B cell (primary cell): ENCODE measurements at regions not wholly inside any gene's neighbourhood (a gene's known extent, or its start where the extent isn't known, plus 50 kb on each side); places are given as distances from the start of the nearest gene placed in this dataset.

Source experiments
- ATAC-seq: fragments of 200-7000 bp; cut with Tn5 transposase; one replicate; pipeline ENCODE4 v1.10.0; 2021; ENCODE audit warnings: low read depth, mild to moderate bottlenecking, moderate number of reproducible peaks, moderate library complexity
- CTCF ChIA-PET: fragments of 350-600 bp; sonication (Branson Sonifier 250); formaldehyde crosslinking; loops from one replicate; lab custom pipeline; 2021; ENCODE audit warnings: antibody characterized with exemption, inconsistent platforms; lab: Charles Lee
- POLR2A ChIA-PET: fragments of 350-600 bp; sonication (Branson Sonifier 250); formaldehyde crosslinking; loops from one replicate; lab custom pipeline; 2021; ENCODE audit warnings: antibody characterized with exemption; lab: Charles Lee
- DNase-seq: peaks from one replicate; pipeline ENCODE4 v3.0.0; 2013
- H2AFZ ChIP-seq: 2 replicates; pipeline ENCODE4 v1.6.1; 2012; ENCODE audit warnings: mild to moderate bottlenecking, low read depth, low read length; ENCODE audit not compliant: insufficient read depth, poor library complexity, severe bottlenecking
- H3K27ac ChIP-seq, 2 donors: 1 replicate in 1 of 2; 2 replicates in 1 of 2; pipeline ENCODE4 v1.5.1; 2012 to 2013; ENCODE audit warnings: low read length in 2 of 2, mild to moderate bottlenecking in 2 of 2, moderate library complexity in 1 of 2
- H3K27me3 ChIP-seq, 4 experiments: fragments of 200-600 bp in 1 of 4; sonication (generic) in 1 of 4; replicated peaks in 1 of 4; 1 replicate in 2 of 4; 2 replicates in 2 of 4; pipeline versions ENCODE4 v1.6.1 to v1.7.0; 2013 to 2016; ENCODE audit warnings: low read length in 3 of 4, mild to moderate bottlenecking in 2 of 4, mixed read lengths in 1 of 4, moderate library complexity in 1 of 4; ENCODE audit not compliant: insufficient read depth in 4 of 4, control insufficient read depth in 3 of 4; ENCODE audit errors: control extremely low read depth in 1 of 4
- H3K36me3 ChIP-seq, 2 experiments: replicated peaks in 1 of 2; 1 replicate in 1 of 2; 2 replicates in 1 of 2; pipeline versions ENCODE4 v1.6.1 to v1.7.1; 2013; ENCODE audit warnings: low read length in 1 of 2; ENCODE audit not compliant: insufficient read depth in 2 of 2, control insufficient read depth in 1 of 2; ENCODE audit errors: control extremely low read depth in 1 of 2, extremely low read depth in 1 of 2
- H3K4me1 ChIP-seq, 2 donors: fragments of 200-600 bp in 1 of 2; sonication (generic) in 1 of 2; 1 replicate in 1 of 2; 2 replicates in 1 of 2; pipeline versions ENCODE4 v1.5.1 to v1.6.1; 2013 to 2017; ENCODE audit warnings: low read length in 2 of 2; ENCODE audit not compliant: control insufficient read depth in 2 of 2, insufficient read depth in 2 of 2
- H3K4me2 ChIP-seq: replicated peaks from 2 replicates; pipeline ENCODE3; 2012; ENCODE audit warnings: mild to moderate bottlenecking, low read depth, low read length; ENCODE audit not compliant: poor library complexity, severe bottlenecking
- H3K4me3 ChIP-seq, 5 experiments: fragments of 200-600 bp in 1 of 5; sonication (generic) in 1 of 5; 1 replicate in 3 of 5; 2 replicates in 2 of 5; pipeline versions ENCODE4 v1.5.1 to v1.7.0; 2011 to 2016; ENCODE audit warnings: low read length in 4 of 5, mild to moderate bottlenecking in 4 of 5, low read depth in 2 of 5, control low read depth in 1 of 5, moderate library complexity in 1 of 5; ENCODE audit not compliant: insufficient read depth in 1 of 5; ENCODE audit errors: control extremely low read depth in 1 of 5, extremely low read depth in 1 of 5
- H3K79me2 ChIP-seq: fragments of 200-600 bp; sonication (generic); one replicate; pipeline ENCODE4 v1.6.0; 2016; ENCODE audit warnings: low read length; ENCODE audit not compliant: control insufficient read depth, insufficient read depth
- H3K9ac ChIP-seq: fragments of 200-600 bp; sonication (generic); 2 replicates; pipeline ENCODE4 v1.6.1; 2017; ENCODE audit warnings: mild to moderate bottlenecking, low read length, moderate library complexity
- H3K9me3 ChIP-seq, 3 donors: one replicate each; pipeline versions ENCODE4 v1.6.1 to v1.7.1; 2013; ENCODE audit warnings: low read length in 2 of 3; ENCODE audit not compliant: control insufficient read depth in 2 of 3, insufficient read depth in 1 of 3; ENCODE audit errors: control extremely low read depth in 1 of 3
- H4K20me1 ChIP-seq: 2 replicates; pipeline ENCODE4 v1.6.0; 2012; ENCODE audit warnings: mild to moderate bottlenecking, low read length; ENCODE audit not compliant: insufficient read depth, control insufficient read depth, poor library complexity, severe bottlenecking
- H3K27ac Mint-ChIP-seq: one replicate; pipeline ENCODE4 v1.8.0; 2021; ENCODE audit warnings: mixed read lengths
- H3K27me3 Mint-ChIP-seq: one replicate; pipeline ENCODE4 v1.8.0; 2021; ENCODE audit warnings: mixed read lengths
- H3K4me1 Mint-ChIP-seq: one replicate; pipeline ENCODE4 v1.8.0; 2021; ENCODE audit warnings: mixed read lengths
- H3K4me3 Mint-ChIP-seq: one replicate; pipeline ENCODE4 v1.8.0; 2021; ENCODE audit warnings: mixed read lengths
- H3K9me3 Mint-ChIP-seq: one replicate; pipeline ENCODE4 v1.8.0; 2022; ENCODE audit warnings: mixed read lengths; ENCODE audit not compliant: insufficient read depth
- CTCF ChIP-seq: fragments of 200-600 bp; IDR thresholded peaks from one replicate; pipeline ENCODE4 v1.8.0; 2022; ENCODE audit warnings: antibody characterized with exemption, mild to moderate bottlenecking
- EZH2 ChIP-seq: IDR thresholded peaks from 2 replicates; pipeline ENCODE4 v1.6.1; 2012; ENCODE audit warnings: borderline replicate concordance, low read depth, mild to moderate bottlenecking, moderate library complexity, low read length; ENCODE audit not compliant: insufficient read depth, poor library complexity, severe bottlenecking
- WGBS: methylation state at CpG from one replicate; pipeline ENCODE4 v1.1.5; 2013; ENCODE audit warnings: missing lambda C conversion rate; ENCODE audit not compliant: insufficient coverage; 5-methylcytosine and 5-hydroxymethylcytosine counted together
- intact Hi-C: fragments of 100-400 bp; cut with micrococcal nuclease; formaldehyde crosslinking; loops from one replicate; pipeline ENCODE4 v1.10.0; 2022

- Histone ChIP-seq H3K4me3 (no peak overlapping the region), H3K9me3 (peaks cover 0 to 3% (median 0%) of the 10 kb centered on the region in 3 donors), H4K20me1 (no peaks in the 10 kb centered on the region), H3K9ac (no peak overlapping the region), H3K4me2 (no peak overlapping the region), H3K27ac (no peak overlapping the region), H3K4me1 (peaks cover 9 to 13% of the 10 kb centered on the region in 2 donors), H3K27me3 (no peaks in the 10 kb centered on the region), H3K36me3 (no peaks in the 10 kb centered on the region), H2AFZ (no peak overlapping the region), H3K79me2 (no peaks in the 10 kb centered on the region)
- DNase-seq (no peak), ATAC-seq (no peak)
- Mint-ChIP-seq H3K4me3 (no peak overlapping the region), H3K27ac (no peak overlapping the region), H3K9me3 (no peaks in the 10 kb centered on the region), H3K27me3 (no peaks in the 10 kb centered on the region), H3K4me1 (peaks cover 20% of the 10 kb centered on the region)
- intact Hi-C loops, result no loop called here
- no peak for TF ChIP-seq CTCF
- no peak for TF ChIP-seq EZH2
- WGBS, result 88% methylated on average over 2 of the region's 3 CpGs
- ChIA-PET POLR2A (interaction anchor here (0.9 to 1.6 kb wide), 2 partner anchors 17 to 22 kb away, joined by 3 to 4 read pairs; no protein-coding TSS in a partner anchor), CTCF (interaction anchor here (0.6 to 11.6 kb wide), 9 partner anchors 12 to 54 kb away, joined by 3 to 71 read pairs (median 11); no protein-coding TSS in a partner anchor)
These were observed 59.4 kb upstream of the VPREB1 start for GRCh38 chr22:22185217-22185616.

- DNase-seq, result no peak
- H3K4me1 ChIP-seq, result peaks cover 9 to 13% of the 10 kb centered on the region in 2 donors
- ChIA-PET POLR2A (no interaction called here), CTCF (interaction anchor here (0.8 to 11.6 kb wide), 8 partner anchors 12 to 73 kb away, joined by 3 to 71 read pairs (median 8); no protein-coding TSS in a partner anchor)
- intact Hi-C loops, result no loop called here
- no peak overlapping the region for H3K4me3 ChIP-seq
- H3K27me3 ChIP-seq, result no peaks in the 10 kb centered on the region
- no peaks in the 10 kb centered on the region for H3K79me2 ChIP-seq
- H4K20me1 ChIP-seq, result no peaks in the 10 kb centered on the region
- Mint-ChIP-seq H3K9me3 (no peaks in the 10 kb centered on the region), H3K27me3 (no peaks in the 10 kb centered on the region), H3K4me1 (peaks cover 19% of the 10 kb centered on the region), H3K27ac (no peak overlapping the region), H3K4me3 (no peak overlapping the region)
- no peak overlapping the region for H3K9ac ChIP-seq
- no peak for ATAC-seq
- no peak overlapping the region for H3K27ac ChIP-seq
- H3K36me3 ChIP-seq, result no peaks in the 10 kb centered on the region
- WGBS, result 77% methylated on average over 3 of the region's 6 CpGs
- H3K4me2 ChIP-seq, result no peak overlapping the region
- no peak overlapping the region for H2AFZ ChIP-seq
- peaks cover 0 to 3% (median 0%) of the 10 kb centered on the region in 3 donors for H3K9me3 ChIP-seq
- TF ChIP-seq CTCF (no peak), EZH2 (no peak)
These were observed 60.2 kb upstream of the VPREB1 start for GRCh38 chr22:22184277-22184807.
